ENCODE measurements at regions not wholly inside any gene's neighbourhood (a gene's known extent, or its start where the extent isn't known, plus 50 kb on each side); places are given as distances from the start of the nearest gene placed in this dataset.

DNA sequence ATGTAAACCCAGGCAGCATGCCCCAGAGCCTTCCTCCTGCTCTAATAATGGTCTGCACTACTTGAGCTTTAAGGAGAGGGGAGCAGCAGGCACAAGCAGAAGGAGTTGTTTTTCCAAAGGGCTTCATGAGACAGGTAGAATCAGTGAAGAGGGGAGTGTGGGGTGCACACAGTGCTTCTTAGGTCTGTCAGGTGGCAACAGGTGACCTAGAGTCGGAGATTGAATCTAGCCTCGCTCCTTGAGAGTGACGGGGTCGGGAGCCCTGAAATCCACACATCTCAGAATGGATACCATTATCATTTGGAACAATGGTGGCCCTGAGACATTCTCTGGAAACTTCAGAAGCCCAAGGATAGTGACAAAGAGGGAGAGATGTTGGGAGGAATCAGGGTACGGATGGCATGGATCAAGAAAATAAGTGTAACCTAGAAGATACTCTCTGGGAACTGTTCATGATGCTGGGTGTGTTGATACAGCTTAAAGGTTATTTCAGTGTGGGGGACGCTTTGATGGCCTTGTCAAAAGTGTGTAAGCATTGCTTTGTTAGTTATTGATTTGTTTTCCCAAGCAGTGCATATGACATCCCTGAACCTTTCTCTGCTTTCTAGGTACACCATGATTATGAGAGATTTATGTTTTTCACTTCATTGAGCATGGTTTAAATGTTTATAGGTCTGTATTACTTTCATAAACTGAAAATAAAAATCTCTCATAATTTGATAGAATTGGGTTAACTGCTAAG lies 77.8 kb upstream of the L3MBTL3 start (continued):
- TF ChIP-seq, protein P1, sequence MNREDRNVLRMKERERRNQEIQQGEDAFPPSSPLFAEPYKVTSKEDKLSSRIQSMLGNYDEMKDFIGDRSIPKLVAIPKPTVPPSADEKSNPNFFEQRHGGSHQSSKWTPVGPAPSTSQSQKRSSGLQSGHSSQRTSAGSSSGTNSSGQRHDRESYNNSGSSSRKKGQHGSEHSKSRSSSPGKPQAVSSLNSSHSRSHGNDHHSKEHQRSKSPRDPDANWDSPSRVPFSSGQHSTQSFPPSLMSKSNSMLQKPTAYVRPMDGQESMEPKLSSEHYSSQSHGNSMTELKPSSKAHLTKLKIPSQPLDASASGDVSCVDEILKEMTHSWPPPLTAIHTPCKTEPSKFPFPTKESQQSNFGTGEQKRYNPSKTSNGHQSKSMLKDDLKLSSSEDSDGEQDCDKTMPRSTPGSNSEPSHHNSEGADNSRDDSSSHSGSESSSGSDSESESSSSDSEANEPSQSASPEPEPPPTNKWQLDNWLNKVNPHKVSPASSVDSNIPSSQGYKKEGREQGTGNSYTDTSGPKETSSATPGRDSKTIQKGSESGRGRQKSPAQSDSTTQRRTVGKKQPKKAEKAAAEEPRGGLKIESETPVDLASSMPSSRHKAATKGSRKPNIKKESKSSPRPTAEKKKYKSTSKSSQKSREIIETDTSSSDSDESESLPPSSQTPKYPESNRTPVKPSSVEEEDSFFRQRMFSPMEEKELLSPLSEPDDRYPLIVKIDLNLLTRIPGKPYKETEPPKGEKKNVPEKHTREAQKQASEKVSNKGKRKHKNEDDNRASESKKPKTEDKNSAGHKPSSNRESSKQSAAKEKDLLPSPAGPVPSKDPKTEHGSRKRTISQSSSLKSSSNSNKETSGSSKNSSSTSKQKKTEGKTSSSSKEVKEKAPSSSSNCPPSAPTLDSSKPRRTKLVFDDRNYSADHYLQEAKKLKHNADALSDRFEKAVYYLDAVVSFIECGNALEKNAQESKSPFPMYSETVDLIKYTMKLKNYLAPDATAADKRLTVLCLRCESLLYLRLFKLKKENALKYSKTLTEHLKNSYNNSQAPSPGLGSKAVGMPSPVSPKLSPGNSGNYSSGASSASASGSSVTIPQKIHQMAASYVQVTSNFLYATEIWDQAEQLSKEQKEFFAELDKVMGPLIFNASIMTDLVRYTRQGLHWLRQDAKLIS (CRISPR knock-in tag; IDR thresholded peaks at IDR 0.05; ENCODE audit: borderline replicate concordance): no peak

DNA sequence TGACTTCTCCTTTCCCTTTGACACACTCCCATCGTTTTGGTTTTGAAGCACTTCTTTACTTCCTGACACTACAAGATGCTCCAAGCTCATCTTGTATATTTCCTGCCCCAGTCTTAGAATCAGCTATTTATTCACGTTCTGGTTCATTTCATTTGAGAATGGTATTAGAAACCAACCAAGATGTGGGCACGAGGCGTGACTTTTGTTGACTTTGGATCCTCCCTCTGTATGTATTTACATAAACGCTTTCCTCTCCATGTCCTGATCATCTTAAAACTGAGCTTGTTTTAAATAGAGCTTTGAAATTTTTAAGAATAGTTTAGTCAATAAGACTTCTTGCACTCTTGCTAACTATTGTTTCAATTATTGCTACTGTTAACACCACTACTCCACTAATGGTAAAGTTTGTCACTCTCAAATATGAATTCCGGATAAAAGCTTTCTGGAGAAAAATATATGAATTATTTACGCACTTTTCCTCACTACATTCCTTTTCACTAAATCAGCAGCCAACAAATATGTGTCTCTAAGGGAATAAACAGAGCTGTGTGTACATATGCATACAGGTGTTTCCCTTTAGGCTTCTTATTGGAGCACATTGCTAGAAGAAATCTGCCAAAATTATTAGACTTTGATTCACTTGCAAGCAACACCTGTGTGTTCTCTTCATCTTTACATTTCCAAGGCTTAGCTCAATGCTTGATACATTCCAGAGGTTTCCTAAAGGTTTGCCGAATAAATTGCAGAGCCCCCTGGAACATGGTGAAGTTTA lies 77.3 kb upstream of the TMEM244 start:
- Mint-ChIP-seq H3K4me1 (peaks cover 9% of the 10 kb centered on the region), H3K27me3 (ENCODE audit: low read depth) (no peaks in the 10 kb centered on the region), H3K4me3 (no peak overlapping the region), H3K36me3 (no peaks in the 10 kb centered on the region), H3K9me3 (no peaks in the 10 kb centered on the region), H3K27ac (no peak overlapping the region)
- TF ChIP-seq SP1 (CRISPR knock-in tag; conservative IDR thresholded peaks at IDR 0.05) (no peak), ZNF219 (CRISPR knock-in tag; IDR thresholded peaks at IDR 0.05; ENCODE audit: borderline replicate concordance) (no peak), MLX (CRISPR knock-in tag; IDR thresholded peaks at IDR 0.05) (no peak), JUN (CRISPR knock-in tag; IDR thresholded peaks at IDR 0.05) (no peak), CREB1 (CRISPR knock-in tag; IDR thresholded peaks at IDR 0.05) (no peak), GABPB1 (CRISPR knock-in tag; IDR thresholded peaks at IDR 0.05) (no peak)
- TF ChIP-seq, protein P2, sequence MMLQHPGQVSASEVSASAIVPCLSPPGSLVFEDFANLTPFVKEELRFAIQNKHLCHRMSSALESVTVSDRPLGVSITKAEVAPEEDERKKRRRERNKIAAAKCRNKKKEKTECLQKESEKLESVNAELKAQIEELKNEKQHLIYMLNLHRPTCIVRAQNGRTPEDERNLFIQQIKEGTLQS (CRISPR knock-in tag; conservative IDR thresholded peaks at IDR 0.05): no peak
- TF ChIP-seq, protein P3, sequence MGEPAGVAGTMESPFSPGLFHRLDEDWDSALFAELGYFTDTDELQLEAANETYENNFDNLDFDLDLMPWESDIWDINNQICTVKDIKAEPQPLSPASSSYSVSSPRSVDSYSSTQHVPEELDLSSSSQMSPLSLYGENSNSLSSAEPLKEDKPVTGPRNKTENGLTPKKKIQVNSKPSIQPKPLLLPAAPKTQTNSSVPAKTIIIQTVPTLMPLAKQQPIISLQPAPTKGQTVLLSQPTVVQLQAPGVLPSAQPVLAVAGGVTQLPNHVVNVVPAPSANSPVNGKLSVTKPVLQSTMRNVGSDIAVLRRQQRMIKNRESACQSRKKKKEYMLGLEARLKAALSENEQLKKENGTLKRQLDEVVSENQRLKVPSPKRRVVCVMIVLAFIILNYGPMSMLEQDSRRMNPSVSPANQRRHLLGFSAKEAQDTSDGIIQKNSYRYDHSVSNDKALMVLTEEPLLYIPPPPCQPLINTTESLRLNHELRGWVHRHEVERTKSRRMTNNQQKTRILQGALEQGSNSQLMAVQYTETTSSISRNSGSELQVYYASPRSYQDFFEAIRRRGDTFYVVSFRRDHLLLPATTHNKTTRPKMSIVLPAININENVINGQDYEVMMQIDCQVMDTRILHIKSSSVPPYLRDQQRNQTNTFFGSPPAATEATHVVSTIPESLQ (CRISPR knock-in tag; IDR thresholded peaks at IDR 0.05): no peak
- TF ChIP-seq, protein P4, sequence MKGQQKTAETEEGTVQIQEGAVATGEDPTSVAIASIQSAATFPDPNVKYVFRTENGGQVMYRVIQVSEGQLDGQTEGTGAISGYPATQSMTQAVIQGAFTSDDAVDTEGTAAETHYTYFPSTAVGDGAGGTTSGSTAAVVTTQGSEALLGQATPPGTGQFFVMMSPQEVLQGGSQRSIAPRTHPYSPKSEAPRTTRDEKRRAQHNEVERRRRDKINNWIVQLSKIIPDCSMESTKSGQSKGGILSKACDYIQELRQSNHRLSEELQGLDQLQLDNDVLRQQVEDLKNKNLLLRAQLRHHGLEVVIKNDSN (CRISPR knock-in tag; IDR thresholded peaks at IDR 0.05): no peak
- TF ChIP-seq, protein P5, sequence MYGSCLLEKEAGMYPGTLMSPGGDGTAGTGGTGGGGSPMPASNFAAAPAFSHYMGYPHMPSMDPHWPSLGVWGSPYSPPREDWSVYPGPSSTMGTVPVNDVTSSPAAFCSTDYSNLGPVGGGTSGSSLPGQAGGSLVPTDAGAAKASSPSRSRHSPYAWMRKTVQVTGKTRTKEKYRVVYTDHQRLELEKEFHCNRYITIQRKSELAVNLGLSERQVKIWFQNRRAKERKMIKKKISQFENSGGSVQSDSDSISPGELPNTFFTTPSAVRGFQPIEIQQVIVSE (CRISPR knock-in tag; IDR thresholded peaks at IDR 0.05; ENCODE audit: borderline replicate concordance): no peak
- CTCF ChIA-PET: interaction anchor here (1.2 to 1.6 kb wide), 4 partner anchors 31 to 437 kb away, joined by 3 to 4 read pairs (median 4); no protein-coding TSS in a partner anchor
- POLR2A ChIA-PET: no interaction called here
- ATAC-seq (no peak), DNase-seq (ENCODE audit: low spot score) (no peak)

Data from WTC11 (cell line).